GM21619 (cell line): ENCODE measurements at regions not wholly inside any gene's neighbourhood (a gene's known extent, or its start where the extent isn't known, plus 50 kb on each side); places are given as distances from the start of the nearest gene placed in this dataset.
A peak's percentile ranks its signal among the peaks of the same experiment; 100 is the strongest.

Source experiments
- ATAC-seq: cut with Tn5 transposase; IDR thresholded peaks from one replicate; pipeline ENCODE4 v1.9.1; 2021; ENCODE audit not compliant: unreplicated experiment

- ATAC-seq = no peak
Measured at GRCh38 chr3:18886331-18886730, 262.0 kb upstream of the KCNH8 start.

GRCh38 chr3:18885612-18886011 lies 262.7 kb upstream of the KCNH8 start:
- no peak for ATAC-seq

DNA sequence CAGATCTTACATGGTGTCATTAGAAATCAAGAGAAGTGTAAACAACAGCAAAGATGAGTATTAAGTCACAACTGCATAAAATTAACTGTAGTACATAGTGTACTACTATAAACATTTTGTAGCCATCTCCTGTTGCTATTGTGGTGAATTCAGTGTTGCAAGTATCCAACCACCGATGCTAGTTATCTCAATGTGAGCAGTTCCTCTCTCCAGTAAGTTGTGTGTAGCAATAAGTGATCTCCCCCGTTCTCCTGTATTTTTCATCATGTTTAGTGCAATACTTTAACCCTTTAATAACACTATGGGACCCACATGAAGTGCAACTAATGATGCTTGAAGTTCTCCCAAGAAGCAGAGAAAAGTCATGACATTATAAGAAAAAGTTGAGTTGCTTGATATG lies 264.7 kb upstream of the KCNH8 start:
- no peak for ATAC-seq

- ATAC-seq = no peak
Measured at GRCh38 chr3:18880691-18881090, 267.6 kb upstream of the KCNH8 start.

- ATAC-seq = peak; percentile 49
Measured at GRCh38 chr3:18872466-18872865, 275.8 kb upstream of the KCNH8 start.

- ATAC-seq = no peak
Measured at GRCh38 chr3:18870642-18871041, 277.7 kb upstream of the KCNH8 start.

- ATAC-seq = no peak
Measured at GRCh38 chr3:18870074-18870640, 278.2 kb upstream of the KCNH8 start.

- no peak for ATAC-seq
Measured at GRCh38 chr3:18868911-18869689, 279.2 kb upstream of the KCNH8 start.

DNA sequence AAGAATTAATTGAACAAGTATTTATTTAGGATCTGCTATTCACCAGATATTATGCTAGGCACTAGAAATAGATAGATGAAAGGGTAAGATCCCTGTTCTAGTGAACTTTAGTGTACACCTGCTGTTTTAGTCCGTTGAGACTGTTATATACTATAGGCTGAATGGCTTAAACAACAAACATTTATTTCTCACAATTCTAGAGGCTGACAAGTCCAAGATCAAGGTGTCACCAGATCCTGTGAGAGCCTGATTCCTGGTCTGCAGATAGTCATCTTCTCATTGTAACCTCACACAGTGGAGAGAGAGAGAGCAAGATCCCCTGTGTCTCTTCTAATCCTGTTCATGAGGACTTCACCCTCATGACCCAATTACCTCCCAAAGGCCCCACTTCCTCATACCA lies 281.4 kb upstream of the KCNH8 start:
- ATAC-seq = no peak

DNA sequence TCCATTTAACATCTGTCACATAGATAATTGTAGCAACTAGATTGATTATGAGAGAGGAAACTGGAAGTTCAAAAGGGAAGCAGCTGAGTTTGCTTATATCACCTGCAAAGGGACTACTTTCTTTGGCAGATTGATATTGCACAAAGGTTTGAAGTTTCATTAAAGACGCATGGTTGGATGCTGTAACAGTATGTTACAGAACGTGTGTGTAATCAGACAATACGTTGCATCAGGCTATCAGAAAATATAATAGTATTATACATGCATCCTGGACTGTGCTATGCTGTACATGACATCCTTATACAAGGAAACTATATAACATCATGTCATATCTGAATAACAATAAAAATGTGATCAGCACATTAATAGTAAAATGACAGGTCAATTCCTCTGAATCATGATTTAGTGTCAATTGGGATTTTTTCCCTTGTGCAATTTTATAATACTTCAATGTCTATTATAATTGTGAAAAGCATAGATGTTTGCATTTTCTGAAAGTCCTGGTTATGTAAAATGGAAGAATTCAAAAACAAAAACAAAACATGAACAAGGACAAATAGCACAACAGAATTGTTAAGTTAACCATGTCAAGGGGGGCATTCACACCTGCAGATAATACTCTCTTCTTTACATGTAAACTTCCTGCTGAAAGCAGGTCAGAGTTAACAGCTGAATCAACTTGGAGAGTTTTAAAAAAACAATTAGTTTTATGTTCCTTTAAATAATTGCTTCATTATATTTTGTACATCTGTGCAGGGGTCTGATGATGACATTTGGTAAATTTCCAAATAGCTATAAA lies 283.2 kb upstream of the KCNH8 start:
- ATAC-seq = no peak

- no peak for ATAC-seq
Measured at GRCh38 chr3:18862077-18862476, 286.2 kb upstream of the KCNH8 start.

- ATAC-seq = no peak
Measured at GRCh38 chr3:18861137-18861536, 287.2 kb upstream of the KCNH8 start.

GRCh38 chr3:18853269-18853668 lies 295.0 kb upstream of the KCNH8 start:
- no peak for ATAC-seq

- ATAC-seq = peak; percentile 67
Measured at GRCh38 chr3:18847583-18848197, 300.6 kb upstream of the KCNH8 start.

GRCh38 chr3:18843983-18844382 lies 304.3 kb upstream of the KCNH8 start:
- ATAC-seq = no peak

DNA sequence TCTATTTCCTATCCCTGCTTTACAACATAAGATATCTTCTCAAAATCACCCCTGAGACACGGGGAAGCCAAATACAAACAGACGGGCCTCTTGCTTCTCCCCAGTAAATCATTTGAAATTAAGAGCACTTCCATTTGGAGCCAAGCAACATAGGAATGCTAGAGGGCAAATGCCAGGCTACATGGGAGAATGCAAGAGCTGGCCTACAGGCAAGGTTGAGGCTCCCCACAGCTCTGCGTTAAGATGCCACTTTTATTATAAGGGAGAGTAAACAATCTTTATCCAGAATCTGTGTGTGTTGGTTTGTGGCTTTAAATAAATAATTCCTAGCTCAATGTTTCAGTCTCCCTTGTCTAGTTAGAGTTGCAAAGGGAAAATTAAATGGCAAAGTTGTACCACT lies 305.1 kb upstream of the KCNH8 start:
- no peak for ATAC-seq

DNA sequence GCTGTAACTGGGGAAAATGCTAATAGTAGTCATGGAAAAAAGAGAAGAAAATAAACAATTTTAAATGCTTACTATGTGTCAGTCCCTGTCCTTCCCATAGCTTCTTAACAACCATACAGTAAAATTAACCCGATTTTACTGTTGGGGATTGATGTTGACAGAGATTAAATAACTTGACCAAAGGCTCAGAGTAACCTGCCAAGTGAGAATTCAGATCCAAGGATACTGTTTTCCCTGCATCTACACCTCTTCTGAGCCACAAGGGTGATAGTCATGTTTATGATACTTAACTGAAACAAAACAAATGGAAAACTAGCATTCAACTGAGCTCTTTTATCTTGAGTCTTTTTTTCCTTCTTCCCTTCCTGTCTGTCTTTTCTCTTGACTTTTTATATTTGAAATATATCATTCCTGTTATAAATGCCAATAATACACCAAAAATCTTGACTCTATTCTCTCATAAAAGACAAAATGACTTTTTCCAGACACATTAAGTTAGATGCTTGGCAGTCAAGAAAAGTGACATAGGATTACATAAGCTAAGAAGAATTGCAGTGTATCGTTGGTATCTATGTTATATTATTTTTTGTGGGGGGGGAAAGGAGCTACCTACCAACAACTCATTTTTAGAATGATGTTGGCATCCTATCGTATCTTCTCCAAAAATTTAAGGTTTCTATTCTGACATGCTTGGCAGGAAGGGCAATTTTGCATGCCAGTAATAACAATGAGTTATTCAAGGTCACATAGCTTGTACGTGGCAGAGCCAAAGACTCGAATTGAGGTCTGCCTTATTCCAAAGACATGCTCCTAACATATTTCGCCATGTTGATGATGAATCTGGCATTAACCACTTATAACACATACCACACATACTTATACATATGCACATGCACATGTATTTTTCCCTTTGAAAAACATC lies 306.6 kb upstream of the KCNH8 start:
- no peak for ATAC-seq

DNA sequence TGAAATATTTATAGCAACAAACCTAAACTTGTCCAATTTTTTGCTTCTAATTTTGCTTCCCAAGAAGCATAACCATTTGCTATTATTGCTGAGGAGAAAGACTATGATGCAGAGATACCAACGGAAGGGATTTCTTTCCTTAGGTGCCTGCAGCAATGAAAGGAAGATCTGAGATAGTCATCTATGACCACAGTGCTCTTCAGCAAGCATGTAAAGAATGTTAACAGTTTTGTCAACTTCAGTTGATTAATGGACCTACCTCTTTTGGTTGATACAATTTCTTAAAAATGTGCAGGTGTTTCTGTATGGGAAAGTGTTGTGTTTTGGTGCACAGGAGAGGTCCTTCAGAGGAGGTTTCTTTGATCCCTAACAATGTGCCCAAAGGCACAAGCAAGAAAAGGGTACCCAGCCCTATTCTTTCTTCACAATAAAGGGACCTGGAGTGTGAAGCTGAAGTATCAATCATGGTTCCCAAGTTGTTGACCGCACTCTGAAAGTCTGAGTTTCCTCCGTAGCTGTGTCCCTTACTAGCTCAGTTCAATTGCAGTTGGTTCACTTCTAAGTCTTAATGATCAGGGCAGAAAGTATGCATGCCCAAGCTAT lies 307.7 kb upstream of the KCNH8 start:
- ATAC-seq = no peak

- no peak for ATAC-seq
Measured at GRCh38 chr3:18838758-18839157, 309.6 kb upstream of the KCNH8 start.

GRCh38 chr3:18837137-18837755 lies 311.1 kb upstream of the KCNH8 start:
- ATAC-seq = no peak
